Right renal pelvis (tissue), 4 donors: ENCODE measurements at regions not wholly inside any gene's neighbourhood (a gene's known extent, or its start where the extent isn't known, plus 50 kb on each side); places are given as distances from the start of the nearest gene placed in this dataset.

ENCODE experiments used
- DNase-seq, 4 donors: peaks; one replicate each; pipeline ENCODE4 v3.0.0-alpha.2; 2013; ENCODE audit warnings: low read depth in 4 of 4, low spot score in 3 of 4, missing footprints in 1 of 4

DNA sequence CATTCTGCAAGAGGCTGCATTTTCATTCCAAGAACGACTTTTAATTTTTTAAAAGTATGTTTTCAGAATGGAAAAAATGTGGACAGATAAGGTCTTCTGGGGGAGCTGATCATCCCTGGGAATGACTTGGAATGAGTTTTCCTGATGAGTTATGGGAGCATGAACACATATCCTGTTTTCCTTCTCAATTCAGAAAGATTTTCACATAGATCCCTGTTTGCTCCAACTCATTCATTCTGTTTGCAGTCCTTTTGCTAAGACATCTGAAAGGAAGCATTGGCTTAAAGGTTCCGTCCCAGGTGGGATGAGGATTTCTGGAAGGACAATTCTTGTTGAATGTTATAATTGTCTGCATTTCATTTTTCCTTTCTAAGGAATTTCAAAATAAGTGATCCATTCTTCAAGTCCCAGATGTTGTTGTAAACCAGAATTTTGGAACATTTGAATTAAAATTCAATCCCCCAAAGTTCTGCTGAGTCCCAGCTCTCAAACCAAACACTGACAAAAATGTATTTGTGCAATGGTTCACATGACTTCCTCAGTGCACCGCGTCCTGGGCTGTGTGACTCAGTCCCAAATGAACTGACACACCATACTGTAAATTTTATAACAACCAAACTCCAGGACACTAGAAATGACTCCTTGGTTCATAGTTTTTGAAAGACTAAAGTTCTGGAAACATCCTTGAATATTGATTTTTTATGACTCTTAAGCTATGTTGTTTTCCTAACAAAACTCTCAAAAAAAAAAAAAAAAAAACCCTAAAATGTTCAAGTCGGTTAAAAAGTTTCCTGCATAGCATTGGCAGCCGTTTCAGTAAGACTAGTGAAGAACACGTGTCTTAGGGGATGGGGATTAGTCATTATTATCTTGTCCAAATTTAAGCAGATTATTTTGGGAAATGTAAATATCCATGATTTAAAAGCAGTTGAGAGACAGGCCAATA is 281.8 kb upstream of the TCF4 start:
- no peak for DNase-seq

DNA sequence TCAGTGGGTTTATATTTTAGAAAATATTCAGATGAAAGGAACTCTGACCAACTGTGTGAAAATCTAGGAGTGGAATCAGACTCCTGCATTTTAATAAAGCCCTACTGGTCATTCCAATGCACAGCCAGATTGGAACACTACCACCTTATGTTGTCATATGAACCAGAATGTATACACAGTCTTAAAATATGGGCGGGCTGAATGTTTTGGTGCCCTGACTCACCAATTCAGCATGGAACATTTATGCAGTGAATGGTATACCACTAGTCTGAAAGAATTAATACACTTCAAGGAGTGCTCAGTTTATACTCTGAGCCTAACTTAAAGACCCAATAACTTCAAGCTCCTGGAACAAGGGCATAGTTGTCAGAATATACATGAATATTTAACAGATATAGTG is 280.9 kb upstream of the TCF4 start:
- no peak for DNase-seq

DNA sequence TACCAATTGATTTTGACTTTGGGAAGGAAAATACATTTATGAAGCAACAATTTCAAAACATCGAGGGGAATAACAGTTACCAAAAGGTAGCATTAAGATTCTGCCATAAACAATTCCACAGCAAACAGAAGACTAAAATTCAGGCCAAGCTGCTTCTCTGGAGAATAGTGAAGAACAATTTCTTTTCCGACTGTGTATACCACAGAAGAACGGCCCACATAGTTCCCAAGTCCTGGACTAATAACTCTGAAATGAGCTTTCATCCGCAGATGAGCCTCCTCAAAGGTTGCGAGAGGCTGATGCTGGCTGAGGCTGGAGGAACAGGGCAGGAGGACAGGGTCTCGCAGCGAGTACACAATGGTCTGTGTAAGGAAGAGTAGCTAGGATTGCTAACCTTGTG is 278.9 kb upstream of the TCF4 start:
- no peak for DNase-seq

DNA sequence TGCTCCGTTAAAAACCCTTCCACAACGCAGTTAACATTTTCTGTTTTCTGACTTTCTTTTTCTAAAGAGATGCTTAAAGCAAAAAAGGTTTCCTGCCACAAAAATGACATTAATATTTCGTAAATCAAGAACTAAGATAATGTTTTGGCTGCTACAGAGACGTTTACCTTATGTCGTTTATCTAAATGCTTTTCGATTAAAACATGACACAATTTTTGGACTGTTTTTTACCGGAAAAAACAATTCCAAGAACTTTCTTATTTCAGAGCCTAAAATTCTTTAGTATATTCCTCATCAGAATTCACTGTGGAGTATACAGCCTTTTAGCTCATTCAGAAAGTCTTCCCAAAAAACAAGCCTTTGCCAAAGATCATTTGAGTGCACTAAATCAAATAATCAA is 278.0 kb upstream of the TCF4 start:
- DNase-seq: no peak

DNA sequence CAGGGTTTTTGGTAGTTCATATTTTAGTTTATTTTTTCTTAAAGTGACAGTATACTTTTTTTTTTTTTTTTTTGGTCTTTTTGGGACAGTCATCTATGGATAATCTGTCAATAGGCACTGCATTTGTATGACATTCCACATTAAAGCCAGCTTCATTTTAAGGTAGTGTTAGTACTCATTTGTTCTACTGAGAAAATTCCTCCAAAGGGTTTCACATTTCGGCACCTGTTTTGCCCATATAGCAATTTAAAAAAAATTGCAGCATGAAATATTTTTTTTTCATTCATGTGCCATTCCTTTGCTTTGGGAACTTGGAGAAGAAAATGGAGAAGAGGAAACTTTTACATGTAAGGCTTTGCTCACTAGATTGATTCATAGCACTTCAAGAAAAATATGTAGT is 276.3 kb upstream of the TCF4 start:
- no peak for DNase-seq

DNA sequence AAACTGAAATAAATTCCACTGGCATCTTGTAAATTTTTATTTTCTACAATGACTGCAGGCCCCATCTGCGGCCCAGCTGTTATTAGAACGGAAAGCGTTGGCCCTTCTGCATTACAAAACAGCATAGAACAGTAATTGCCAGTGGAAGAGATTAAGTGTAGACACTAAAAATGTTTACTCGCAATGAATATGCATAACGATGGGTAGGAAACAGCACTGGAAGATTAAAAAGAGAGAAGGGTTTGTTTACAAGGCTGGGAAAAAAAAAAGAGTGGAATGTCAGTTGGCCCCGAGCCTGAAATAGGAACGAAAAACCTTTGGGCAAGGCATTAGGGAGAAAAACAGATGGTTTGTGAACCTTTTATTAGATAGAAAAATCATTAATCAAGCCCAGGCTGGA is 275.9 kb upstream of the TCF4 start:
- peak in 3 of 4 donors; percentile 16 to 48 (median 34) for DNase-seq

DNA sequence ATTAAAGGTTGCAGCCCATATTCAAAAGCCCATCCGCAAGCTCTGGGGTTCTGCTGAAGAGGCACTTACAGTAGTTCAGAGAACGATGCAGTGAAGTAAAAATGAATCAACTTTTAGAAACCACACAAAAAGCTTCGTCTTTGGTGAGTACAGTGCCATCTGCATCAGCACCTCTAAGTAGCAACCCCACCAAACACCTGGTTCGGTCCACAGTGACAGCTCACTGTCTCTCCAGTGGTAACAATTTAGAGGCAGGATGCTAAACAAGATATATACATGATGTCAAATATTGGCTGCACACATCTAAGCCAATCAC is 275.4 kb upstream of the TCF4 start:
- DNase-seq: no peak

DNA sequence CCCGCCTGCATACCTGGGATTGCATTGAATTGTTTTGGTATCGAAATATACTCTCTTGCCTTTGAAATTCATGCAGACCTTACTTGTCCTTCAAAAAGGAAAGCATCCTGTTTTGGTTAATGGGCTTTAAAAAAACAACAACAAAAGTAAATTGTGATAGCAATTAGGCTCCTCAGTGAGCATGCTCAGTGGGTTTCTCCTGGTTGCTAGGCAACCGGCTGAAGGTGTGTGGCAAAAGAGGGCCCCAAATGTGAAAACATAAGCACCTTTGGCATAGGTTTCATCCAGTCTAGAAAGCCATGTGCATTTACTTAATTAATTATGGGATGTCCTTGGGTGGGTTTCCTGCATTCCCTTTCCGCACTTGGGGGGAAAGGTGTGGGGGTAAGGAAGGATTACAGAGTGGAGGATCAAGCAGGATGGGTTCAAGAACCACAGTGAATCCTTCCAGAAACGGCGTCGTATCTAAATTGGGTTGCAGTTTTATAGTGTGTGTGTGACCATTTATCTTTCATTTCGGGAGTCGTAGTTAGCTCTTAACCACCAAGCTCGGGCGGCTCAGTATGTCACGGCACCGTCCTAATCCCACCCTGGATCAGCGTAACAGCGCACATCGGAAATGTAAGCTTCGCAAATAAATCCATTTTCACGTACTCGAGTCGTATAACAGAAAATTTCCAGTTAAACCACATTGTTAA is 274.9 kb upstream of the TCF4 start:
- no peak for DNase-seq

DNA sequence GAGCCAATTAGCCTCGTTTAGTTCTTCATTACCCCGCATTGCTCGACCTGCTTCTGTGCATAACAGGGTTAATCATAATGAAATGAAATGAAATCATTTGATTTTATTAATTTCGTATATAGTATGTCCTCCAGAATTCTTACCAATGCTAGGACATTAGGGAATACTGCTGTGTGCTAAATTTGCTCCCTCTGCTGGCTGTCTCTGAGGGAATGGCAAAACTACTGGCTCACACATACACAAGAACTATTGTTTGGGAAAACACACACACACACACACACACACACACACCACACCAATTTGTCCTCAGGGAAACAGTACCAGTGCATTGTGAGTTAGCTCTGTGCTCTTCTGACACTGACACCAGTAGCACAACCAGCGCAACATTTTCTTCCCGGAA is 273.3 kb upstream of the TCF4 start:
- no peak for DNase-seq

DNA sequence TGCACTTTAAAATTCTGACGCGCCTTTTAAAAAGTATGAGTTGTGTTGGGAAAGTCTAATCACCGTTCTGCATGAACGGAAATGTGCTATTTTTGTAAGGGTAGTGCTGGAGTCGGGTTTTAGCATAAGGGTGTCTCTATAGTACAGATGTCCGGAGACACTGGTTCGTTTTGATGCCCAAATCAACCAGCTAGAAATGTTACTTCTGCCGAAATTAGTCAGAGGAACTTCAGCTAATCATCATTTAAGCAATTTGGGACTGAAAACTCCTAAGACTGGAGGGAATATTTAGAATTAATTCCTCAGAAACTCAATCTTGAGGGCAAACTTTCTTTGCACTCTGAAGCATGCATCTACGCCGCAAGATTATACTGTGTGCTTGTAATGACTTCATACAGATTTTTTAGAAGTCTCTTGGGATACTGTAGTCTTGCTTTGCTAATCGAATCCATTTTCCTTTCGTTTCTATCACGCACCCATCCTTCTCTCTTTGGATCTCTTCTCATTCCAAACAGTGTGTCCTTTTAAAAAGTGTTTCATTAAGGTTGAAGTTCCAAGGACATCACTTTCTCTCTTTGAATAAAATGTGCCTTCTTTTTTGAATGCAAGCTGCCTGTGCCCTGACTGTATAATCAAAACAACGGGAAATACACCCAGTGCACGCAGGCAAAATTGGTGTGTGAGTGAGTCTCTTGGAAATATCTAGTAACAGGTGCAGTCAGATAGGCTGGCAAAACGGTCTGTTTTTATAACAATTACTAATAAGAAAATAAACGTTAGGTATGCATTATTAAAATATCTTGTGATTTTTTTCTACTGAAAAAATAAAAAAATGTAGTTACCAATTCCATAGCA is 270.9 kb upstream of the TCF4 start:
- no peak for DNase-seq

DNA sequence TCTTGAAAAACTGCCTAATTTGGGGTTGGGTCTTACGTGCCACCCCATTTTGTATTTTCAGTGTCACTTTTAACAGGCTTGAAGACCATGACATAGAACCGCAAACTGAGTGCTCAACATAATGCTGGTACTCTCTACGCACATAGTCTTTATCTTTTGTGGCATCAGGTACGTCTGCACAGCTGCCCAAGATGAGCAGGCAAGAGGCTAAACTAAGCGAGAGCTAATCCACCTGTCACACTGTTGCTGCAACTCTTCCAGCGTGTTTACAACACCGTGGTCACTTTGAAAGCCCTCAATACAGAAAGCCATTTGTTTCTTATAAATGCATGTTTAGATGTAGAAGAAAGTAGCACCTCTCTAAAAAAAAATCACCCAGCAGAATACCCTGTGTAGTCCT is 270.0 kb upstream of the TCF4 start:
- DNase-seq: no peak

DNA sequence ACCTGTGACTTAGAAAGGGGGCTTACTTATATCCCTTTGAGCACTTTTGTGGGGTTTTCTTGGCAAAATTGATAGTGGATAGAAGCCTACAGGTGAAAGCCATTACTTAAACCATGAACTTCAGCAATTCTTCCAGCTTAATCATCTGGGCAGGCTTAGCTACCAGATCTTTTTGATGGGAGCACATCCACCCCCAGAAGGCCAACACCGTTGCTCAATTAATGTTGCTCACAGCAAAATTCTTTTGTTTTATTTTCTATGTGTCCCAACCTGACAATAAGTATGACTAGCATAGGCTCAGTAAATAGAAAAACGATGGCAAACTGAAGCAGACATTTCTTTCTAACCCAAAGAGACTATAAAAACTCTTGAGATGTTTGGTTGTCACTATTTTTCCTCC is 269.4 kb upstream of the TCF4 start:
- no peak for DNase-seq

DNA sequence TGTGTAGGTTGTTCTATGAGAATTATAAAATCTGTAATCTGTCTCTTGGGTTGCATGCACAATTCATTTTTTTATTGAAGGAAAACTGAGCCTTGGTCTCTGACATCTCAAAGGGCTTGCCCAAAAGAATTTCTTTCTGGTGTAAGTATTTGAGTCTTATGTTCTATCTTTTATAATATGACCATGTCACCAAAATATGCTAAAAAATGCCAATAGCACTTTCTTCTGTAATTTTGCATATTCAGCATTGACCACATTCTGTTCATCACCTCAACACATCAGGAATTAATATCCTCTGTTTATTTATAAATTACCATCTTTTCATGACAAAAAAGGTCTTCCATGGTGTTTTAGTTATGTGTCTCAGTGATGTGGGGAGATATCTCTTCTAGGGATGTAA is 268.7 kb upstream of the TCF4 start:
- DNase-seq: no peak

DNA sequence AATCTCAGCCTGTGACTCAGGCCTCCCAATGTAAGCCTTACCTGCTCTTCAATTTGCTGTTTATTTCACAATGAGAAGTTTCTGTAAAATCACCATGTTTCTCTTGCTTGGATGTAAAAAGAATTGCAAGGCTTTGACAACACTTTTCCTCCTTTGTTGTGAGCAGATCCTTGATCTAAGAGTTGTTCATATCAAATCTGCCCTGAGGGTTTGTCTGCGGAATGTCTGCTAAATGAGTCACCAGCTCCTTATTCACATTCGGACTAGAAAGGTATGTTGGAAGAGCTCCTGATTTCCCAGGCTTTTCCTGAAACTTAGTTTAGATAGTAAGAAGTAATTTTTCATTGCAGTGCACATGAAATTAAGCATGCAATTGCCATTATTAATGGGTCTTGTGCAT is 268.2 kb upstream of the TCF4 start:
- no peak for DNase-seq

DNA sequence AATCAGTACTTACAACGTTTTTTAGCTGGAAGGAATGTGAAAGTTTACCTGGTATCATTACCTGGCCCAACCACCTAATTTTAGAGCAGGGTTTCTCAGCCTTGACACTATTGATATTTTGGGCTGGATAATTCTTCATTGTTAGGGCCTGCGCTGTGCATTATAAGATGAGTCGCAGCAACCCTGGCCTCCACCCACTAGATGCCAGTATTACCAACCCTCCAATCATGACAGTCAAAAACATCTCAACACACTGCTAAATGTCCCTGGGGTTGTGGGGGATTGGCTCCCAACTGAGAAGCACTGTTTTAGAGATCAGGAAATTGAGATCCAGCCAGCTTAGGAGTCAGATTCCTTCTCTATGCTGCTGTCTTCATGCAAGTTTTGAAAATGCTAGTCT is 265.3 kb upstream of the TCF4 start:
- no peak for DNase-seq

DNA sequence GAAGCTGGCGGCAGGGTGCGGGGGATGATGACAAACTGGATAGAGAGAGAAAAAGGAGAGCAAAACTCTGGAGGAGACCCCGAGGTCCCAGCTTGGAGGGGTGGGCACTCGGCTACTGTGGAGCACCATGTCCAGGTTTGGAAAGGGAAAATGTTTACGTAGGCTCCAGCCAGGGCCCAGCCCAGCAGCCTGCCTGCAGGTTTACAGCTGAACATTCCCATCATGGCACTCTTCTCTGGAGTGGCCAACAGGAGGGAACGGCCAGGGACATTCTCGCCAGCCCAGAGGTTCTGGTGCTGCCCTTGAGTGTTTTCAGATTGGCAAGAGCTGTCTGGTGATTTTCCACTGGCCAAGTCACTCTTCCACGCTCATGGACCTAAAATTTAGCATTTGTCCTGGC is 262.9 kb upstream of the TCF4 start:
- no peak for DNase-seq

DNA sequence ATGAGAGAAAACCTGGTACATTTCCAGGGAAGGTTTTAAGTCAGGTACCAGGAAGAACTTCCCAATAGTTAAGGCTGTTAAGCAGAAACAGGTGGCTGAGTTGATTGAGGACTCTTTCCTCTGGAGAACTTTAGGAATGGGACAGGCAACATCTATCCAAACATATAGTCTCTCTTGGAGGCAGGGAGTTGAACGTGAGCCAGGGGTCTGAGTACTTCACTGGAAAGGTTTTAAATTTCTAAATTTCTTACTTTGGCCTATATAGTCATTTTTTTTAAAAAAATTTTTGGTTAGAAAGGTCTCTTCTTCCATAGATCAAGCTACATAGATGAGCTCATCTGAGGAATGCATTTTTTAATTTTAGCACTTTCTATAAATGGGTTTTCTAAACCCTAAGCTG is 261.4 kb upstream of the TCF4 start:
- no peak for DNase-seq

DNA sequence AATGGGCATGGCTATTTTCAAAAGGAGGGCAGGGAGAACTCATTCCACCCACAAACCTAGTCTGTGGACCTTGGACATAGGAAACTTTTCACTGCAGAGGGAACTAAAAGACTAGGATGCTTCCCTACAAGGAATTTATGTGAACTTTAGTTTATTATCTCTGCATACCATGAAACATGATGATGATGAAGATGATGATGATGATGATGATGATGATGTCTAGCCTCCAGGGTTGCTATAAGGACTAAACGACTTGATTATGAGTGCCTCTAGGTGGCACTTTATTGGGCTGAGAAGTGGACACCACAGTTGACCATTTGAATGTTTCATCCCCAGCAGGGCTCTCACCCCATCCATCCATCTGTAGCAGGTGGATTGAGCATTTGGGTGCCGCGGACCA is 260.0 kb upstream of the TCF4 start:
- DNase-seq: no peak

DNA sequence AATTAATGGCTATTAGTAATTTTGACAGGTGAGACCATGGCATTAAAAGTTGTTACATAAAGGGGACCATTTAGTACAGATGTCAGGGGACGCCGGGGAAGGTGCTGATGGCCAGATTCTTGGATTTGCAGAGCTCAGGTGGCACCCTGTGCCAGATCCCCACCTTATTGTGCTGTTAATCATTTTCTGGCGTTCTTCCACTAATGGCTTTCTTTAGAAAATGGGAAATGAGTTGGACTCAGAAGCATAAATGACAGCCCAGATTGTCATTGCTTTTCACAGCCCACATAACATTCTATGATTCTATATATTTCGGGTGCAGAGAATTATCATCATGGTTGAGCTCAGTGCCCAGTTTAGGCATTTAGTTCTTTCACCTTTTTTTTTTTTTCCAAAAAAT is 257.2 kb upstream of the TCF4 start:
- DNase-seq: no peak

DNA sequence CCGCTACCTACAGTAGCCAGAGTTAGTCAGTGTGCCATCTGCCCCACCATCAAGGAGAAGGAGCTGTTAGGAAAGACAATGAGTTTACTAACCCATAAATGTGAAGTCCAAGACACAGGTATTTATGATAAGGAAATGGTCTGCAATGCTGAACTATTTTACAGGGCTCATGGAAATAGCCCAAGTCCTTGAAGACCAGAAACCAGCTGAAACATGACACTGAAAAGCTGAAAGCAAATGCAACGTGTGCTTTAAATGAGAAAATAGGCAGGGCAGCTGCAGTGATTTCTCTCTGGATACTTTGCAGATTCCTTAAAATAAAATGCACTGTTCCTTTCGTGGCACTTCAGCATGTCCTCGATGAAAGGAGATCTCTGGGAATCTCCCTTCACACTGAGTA is 256.4 kb upstream of the TCF4 start:
- DNase-seq: no peak

DNA sequence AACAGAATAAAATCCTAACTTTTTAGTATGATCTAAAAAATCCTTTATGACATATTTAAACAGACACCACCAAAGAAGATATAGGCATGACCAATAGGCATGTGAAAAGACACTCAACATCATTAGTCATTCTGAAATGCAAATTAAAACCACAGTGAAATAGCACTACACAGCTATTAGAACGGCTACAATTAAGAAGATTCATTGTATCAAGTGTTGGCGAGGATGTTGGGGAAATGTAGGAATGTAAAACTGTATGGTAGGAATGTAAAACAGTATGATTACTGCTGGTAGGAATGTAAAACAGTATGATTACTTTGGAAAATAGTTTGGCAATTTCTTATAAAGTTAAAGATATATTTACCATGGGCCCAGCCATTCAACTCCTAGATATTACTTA is 253.3 kb upstream of the TCF4 start:
- DNase-seq: no peak
